ENCODE measurements at regions not wholly inside any gene's neighbourhood (a gene's known extent, or its start where the extent isn't known, plus 50 kb on each side); places are given as distances from the start of the nearest gene placed in this dataset.

GRCh38 chr2:166665991-166666940 is 172.2 kb upstream of the SCN7A start:
- H3K36me3 ChIP-seq: no peaks in the 10 kb centered on the region
- no peak for TF ChIP-seq CTCF (IDR thresholded peaks at IDR 0.05)
- no peak overlapping the region for H3K4me3 ChIP-seq
- no peaks in the 10 kb centered on the region for H3K27me3 ChIP-seq
- no peak for DNase-seq (ENCODE audit: low spot score)
- H3K9me3 ChIP-seq: no peaks in the 10 kb centered on the region
- H3K4me1 ChIP-seq: peaks cover 0 to 3% of the 10 kb centered on the region in 2 donors
- H3K27ac ChIP-seq: no peak overlapping the region

DNA sequence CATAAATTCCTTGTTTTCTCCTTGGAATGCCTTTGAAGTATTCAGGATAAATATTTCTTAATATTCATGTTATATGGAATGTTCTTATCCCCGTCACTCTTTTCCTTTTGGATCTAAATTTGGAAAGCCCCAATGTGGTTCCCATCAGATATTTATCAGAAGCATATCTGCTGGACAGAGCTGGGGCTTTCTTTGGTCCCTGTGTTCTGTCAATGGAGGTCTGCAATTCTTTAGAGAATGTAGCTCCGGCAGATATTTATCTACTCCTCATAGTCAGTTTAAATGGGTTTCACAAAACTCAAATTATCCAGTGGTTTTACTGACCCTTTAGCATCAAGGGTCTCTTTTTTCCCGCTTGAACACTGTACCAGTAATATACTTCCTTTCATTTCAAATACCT is 167.8 kb upstream of the SCN7A start:
- DNase-seq (ENCODE audit: low spot score): no peak
- H3K36me3 ChIP-seq: no peaks in the 10 kb centered on the region
- peak overlapping the region in 1 of 2 donors; percentile 21 for H3K27ac ChIP-seq
- H3K9me3 ChIP-seq: no peaks in the 10 kb centered on the region
- no peaks in the 10 kb centered on the region for H3K27me3 ChIP-seq
- no peak overlapping the region for H3K4me3 ChIP-seq
- no peak for TF ChIP-seq CTCF (IDR thresholded peaks at IDR 0.05)
- H3K4me1 ChIP-seq: peaks cover 0 to 3% of the 10 kb centered on the region in 2 donors

GRCh38 chr2:166661391-166661790 is 167.3 kb upstream of the SCN7A start:
- Histone ChIP-seq H3K27me3 (no peaks in the 10 kb centered on the region), H3K9me3 (no peaks in the 10 kb centered on the region), H3K4me3 (no peak overlapping the region), H3K27ac (peak overlapping the region in 1 of 2 donors; percentile 21), H3K36me3 (no peaks in the 10 kb centered on the region), H3K4me1 (peaks cover 0 to 3% of the 10 kb centered on the region in 2 donors)
- no peak for DNase-seq (ENCODE audit: low spot score)
- no peak for TF ChIP-seq CTCF (IDR thresholded peaks at IDR 0.05)

GRCh38 chr2:166658901-166659300 is 164.9 kb upstream of the SCN7A start:
- TF ChIP-seq CTCF (IDR thresholded peaks at IDR 0.05): no peak
- Histone ChIP-seq H3K4me3 (no peak overlapping the region), H3K27me3 (no peaks in the 10 kb centered on the region), H3K36me3 (no peaks in the 10 kb centered on the region), H3K4me1 (peaks cover 0 to 3% of the 10 kb centered on the region in 2 donors), H3K9me3 (no peaks in the 10 kb centered on the region), H3K27ac (no peak overlapping the region)
- no peak for DNase-seq (ENCODE audit: low spot score)

GRCh38 chr2:166653185-166653813 is 159.2 kb upstream of the SCN7A start:
- H3K27ac ChIP-seq: no peak overlapping the region
- no peaks in the 10 kb centered on the region for H3K9me3 ChIP-seq
- H3K36me3 ChIP-seq: no peaks in the 10 kb centered on the region
- peaks cover 0 to 8% of the 10 kb centered on the region in 2 donors for H3K4me1 ChIP-seq
- no peak for TF ChIP-seq CTCF (IDR thresholded peaks at IDR 0.05)
- H3K27me3 ChIP-seq: no peaks in the 10 kb centered on the region
- no peak overlapping the region for H3K4me3 ChIP-seq
- no peak for DNase-seq (ENCODE audit: low spot score)
